Tibial nerve (tissue), 4 donors: ENCODE measurements at regions not wholly inside any gene's neighbourhood (a gene's known extent, or its start where the extent isn't known, plus 50 kb on each side); places are given as distances from the start of the nearest gene placed in this dataset.

Source experiments
- EP300 ChIP-seq, 2 donors: sonication (generic); formaldehyde crosslinking; IDR thresholded peaks; one replicate each; pipeline ENCODE4 v1.6.1; 2017; ENCODE audit warnings: antibody characterized with exemption in 2 of 2, mild to moderate bottlenecking in 1 of 2
- POLR2A ChIP-seq, 2 donors: fragments of 450-650 bp; IDR thresholded peaks; one replicate each; pipeline ENCODE4 v1.6.1; 2017; ENCODE audit warnings: antibody characterized with exemption in 2 of 2, mild to moderate bottlenecking in 2 of 2, moderate library complexity in 2 of 2
- TF ChIP-seq, protein P1 (sequence below), 5 experiments: fragments of 200-600 bp in 3 of 5; fragments of 450-650 bp in 2 of 5; sonication (generic) in 3 of 5; IDR thresholded peaks; one replicate each; pipeline ENCODE4 v1.5.1; 2016 to 2019; ENCODE audit warnings: antibody characterized with exemption in 5 of 5, mild to moderate bottlenecking in 3 of 5, moderate library complexity in 2 of 5

GRCh38 chr14:49014476-49014875 lies 571.7 kb downstream of the RPS29 start:
- TF ChIP-seq, protein P1, sequence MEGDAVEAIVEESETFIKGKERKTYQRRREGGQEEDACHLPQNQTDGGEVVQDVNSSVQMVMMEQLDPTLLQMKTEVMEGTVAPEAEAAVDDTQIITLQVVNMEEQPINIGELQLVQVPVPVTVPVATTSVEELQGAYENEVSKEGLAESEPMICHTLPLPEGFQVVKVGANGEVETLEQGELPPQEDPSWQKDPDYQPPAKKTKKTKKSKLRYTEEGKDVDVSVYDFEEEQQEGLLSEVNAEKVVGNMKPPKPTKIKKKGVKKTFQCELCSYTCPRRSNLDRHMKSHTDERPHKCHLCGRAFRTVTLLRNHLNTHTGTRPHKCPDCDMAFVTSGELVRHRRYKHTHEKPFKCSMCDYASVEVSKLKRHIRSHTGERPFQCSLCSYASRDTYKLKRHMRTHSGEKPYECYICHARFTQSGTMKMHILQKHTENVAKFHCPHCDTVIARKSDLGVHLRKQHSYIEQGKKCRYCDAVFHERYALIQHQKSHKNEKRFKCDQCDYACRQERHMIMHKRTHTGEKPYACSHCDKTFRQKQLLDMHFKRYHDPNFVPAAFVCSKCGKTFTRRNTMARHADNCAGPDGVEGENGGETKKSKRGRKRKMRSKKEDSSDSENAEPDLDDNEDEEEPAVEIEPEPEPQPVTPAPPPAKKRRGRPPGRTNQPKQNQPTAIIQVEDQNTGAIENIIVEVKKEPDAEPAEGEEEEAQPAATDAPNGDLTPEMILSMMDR (IDR thresholded peaks at IDR 0.05): no peak
- no peak for TF ChIP-seq POLR2A (IDR thresholded peaks at IDR 0.05)
- no peak for TF ChIP-seq EP300 (IDR thresholded peaks at IDR 0.05)
